H9 (cell line): ENCODE measurements at regions not wholly inside any gene's neighbourhood (a gene's known extent, or its start where the extent isn't known, plus 50 kb on each side); places are given as distances from the start of the nearest gene placed in this dataset.

ENCODE experiments used
- DNase-seq: peaks from one replicate; pipeline ENCODE4 v3.0.0-alpha.2; 2017
- H2AFZ ChIP-seq: one replicate; pipeline ENCODE4 v1.6.1; 2013; ENCODE audit warnings: mild to moderate bottlenecking, low read length, control low read depth, moderate library complexity
- H2AK5ac ChIP-seq: 2 replicates; pipeline ENCODE4 v1.6.1; 2013; ENCODE audit warnings: low read length, control low read depth, mixed read lengths; ENCODE audit not compliant: insufficient read length
- H2BK120ac ChIP-seq: one replicate; pipeline ENCODE4 v1.6.1; 2013; ENCODE audit warnings: low read depth, mild to moderate bottlenecking, low read length, control low read depth, inconsistent platforms; ENCODE audit not compliant: poor library complexity, severe bottlenecking
- H2BK12ac ChIP-seq: 2 replicates; pipeline ENCODE4 v1.6.1; 2013; ENCODE audit warnings: low read length, control low read depth, mixed read lengths, low read depth; ENCODE audit not compliant: insufficient read length
- H2BK15ac ChIP-seq: 2 replicates; pipeline ENCODE4 v1.6.1; 2013; ENCODE audit warnings: low read depth, low read length, control low read depth
- H2BK20ac ChIP-seq: one replicate; pipeline ENCODE4 v1.6.1; 2013; ENCODE audit warnings: low read depth, mild to moderate bottlenecking, low read length, control low read depth, inconsistent platforms; ENCODE audit not compliant: poor library complexity, severe bottlenecking
- H2BK5ac ChIP-seq: 2 replicates; pipeline ENCODE4 v1.6.1; 2013; ENCODE audit warnings: low read length, control low read depth, mixed read lengths; ENCODE audit not compliant: insufficient read length
- H3K14ac ChIP-seq: 2 replicates; pipeline ENCODE4 v1.6.1; 2013; ENCODE audit warnings: low read length, control low read depth; ENCODE audit not compliant: insufficient read depth
- H3K18ac ChIP-seq: 2 replicates; pipeline ENCODE4 v1.6.1; 2013; ENCODE audit warnings: low read depth, mild to moderate bottlenecking, mixed read lengths, low read length, control low read depth; ENCODE audit not compliant: insufficient read length
- H3K23ac ChIP-seq: 2 replicates; pipeline ENCODE4 v1.6.1; 2013; ENCODE audit warnings: low read length, control low read depth, mixed read lengths, low read depth; ENCODE audit not compliant: insufficient read length
- H3K23me2 ChIP-seq: 2 replicates; pipeline ENCODE4 v1.6.1; 2013; ENCODE audit warnings: low read depth, mild to moderate bottlenecking, mixed read lengths, low read length, control low read depth; ENCODE audit not compliant: insufficient read length, poor library complexity, severe bottlenecking
- H3K27ac ChIP-seq: 2 replicates; pipeline ENCODE4 v1.5.1; 2013; ENCODE audit warnings: low read length, control low read depth, mixed read lengths, low read depth; ENCODE audit not compliant: insufficient read length
- H3K27me3 ChIP-seq: 2 replicates; pipeline ENCODE4 v1.6.1; 2013; ENCODE audit warnings: low read length, control low read depth, inconsistent platforms; ENCODE audit not compliant: insufficient read depth
- H3K4ac ChIP-seq: 2 replicates; pipeline ENCODE4 v1.6.1; 2013; ENCODE audit warnings: low read depth, mild to moderate bottlenecking, control low read depth, inconsistent platforms, low read length, moderate library complexity
- H3K4me1 ChIP-seq: 2 replicates; pipeline ENCODE4 v1.6.1; 2013; ENCODE audit warnings: low read length, control low read depth, inconsistent platforms; ENCODE audit not compliant: insufficient read depth
- H3K4me2 ChIP-seq: 2 replicates; pipeline ENCODE4 v1.6.1; 2013; ENCODE audit warnings: low read length, control low read depth, mixed read lengths; ENCODE audit not compliant: insufficient read length, insufficient read depth
- H3K56ac ChIP-seq: 2 replicates; pipeline ENCODE4 v1.6.1; 2013; ENCODE audit warnings: low read depth, mild to moderate bottlenecking, mixed read lengths, low read length, control low read depth; ENCODE audit not compliant: insufficient read length
- H3K79me1 ChIP-seq: 2 replicates; pipeline ENCODE4 v1.6.1; 2013; ENCODE audit warnings: low read depth, mild to moderate bottlenecking, moderate library complexity, low read length, control low read depth, inconsistent platforms; ENCODE audit not compliant: insufficient read depth, poor library complexity, severe bottlenecking
- H3K79me2 ChIP-seq: 2 replicates; pipeline ENCODE4 v1.6.1; 2013; ENCODE audit warnings: low read length, control low read depth, inconsistent platforms; ENCODE audit not compliant: insufficient read depth
- H3K9ac ChIP-seq: 2 replicates; pipeline ENCODE4 v1.6.1; 2013; ENCODE audit warnings: low read length, control low read depth, mixed read lengths; ENCODE audit not compliant: insufficient read length; ENCODE audit errors: extremely low read depth
- H3K9me3 ChIP-seq: one replicate; pipeline ENCODE4 v1.6.1; 2013; ENCODE audit warnings: low read depth, low read length, inconsistent platforms; ENCODE audit not compliant: control insufficient read depth
- H3T11ph ChIP-seq: one replicate; pipeline ENCODE4 v1.6.1; 2013; ENCODE audit warnings: mild to moderate bottlenecking, low read length, control low read depth, inconsistent platforms
- H4K20me1 ChIP-seq: one replicate; pipeline ENCODE4 v1.6.1; 2013; ENCODE audit not compliant: control insufficient read depth, insufficient read length, insufficient read depth
- H4K5ac ChIP-seq: 2 replicates; pipeline ENCODE4 v1.6.1; 2013; ENCODE audit warnings: low read depth, mild to moderate bottlenecking, mixed read lengths, low read length, control low read depth; ENCODE audit not compliant: insufficient read length
- H4K8ac ChIP-seq: replicated peaks from 2 replicates; pipeline ENCODE4 v1.6.1; 2013; ENCODE audit warnings: low read length, control low read depth, mixed read lengths, low read depth; ENCODE audit not compliant: insufficient read length
- H4K91ac ChIP-seq: 2 replicates; pipeline ENCODE4 v1.6.1; 2013; ENCODE audit warnings: low read depth, mild to moderate bottlenecking, moderate library complexity, mixed read lengths, low read length, control low read depth; ENCODE audit not compliant: insufficient read length
- H3K27ac Mint-ChIP-seq, 3 experiments: 2 replicates in 2 of 3; 3 replicates in 1 of 3; pipeline ENCODE4 v1.8.0; 2020 to 2021; ENCODE audit warnings: mixed read lengths in 3 of 3, mild to moderate bottlenecking in 1 of 3, moderate library complexity in 1 of 3
- H3K27me3 Mint-ChIP-seq: 2 replicates; pipeline ENCODE4 v1.8.0; 2021; ENCODE audit warnings: low read depth, mild to moderate bottlenecking, moderate library complexity, mixed read lengths
- H3K36me3 Mint-ChIP-seq, 3 experiments: 2 replicates in 2 of 3; 3 replicates in 1 of 3; pipeline ENCODE4 v1.8.0; 2020 to 2021; ENCODE audit warnings: low read depth in 3 of 3, mixed read lengths in 3 of 3; ENCODE audit not compliant: insufficient read depth in 1 of 3
- H3K4me1 Mint-ChIP-seq, 2 experiments: 2 replicates each; pipeline ENCODE4 v1.8.0; 2020; ENCODE audit warnings: mixed read lengths in 2 of 2
- H3K4me3 Mint-ChIP-seq, 2 experiments: 2 replicates in 1 of 2; 3 replicates in 1 of 2; pipeline ENCODE4 v1.8.0; 2020 to 2021; ENCODE audit warnings: mild to moderate bottlenecking in 2 of 2, mixed read lengths in 2 of 2, moderate library complexity in 1 of 2
- H3K9me3 Mint-ChIP-seq, 2 experiments: 2 replicates in 1 of 2; 3 replicates in 1 of 2; pipeline ENCODE4 v1.8.0; 2020; ENCODE audit warnings: mild to moderate bottlenecking in 2 of 2, mixed read lengths in 2 of 2, moderate library complexity in 1 of 2
- WGBS: extraction: QIAGEN DNeasy Blood & Tissue Kit; methylation state at CpG from one replicate; pipeline ENCODE4 v1.1.7; 2013; ENCODE audit warnings: missing lambda C conversion rate, low lambda C conversion rate, mixed read lengths; ENCODE audit not compliant: insufficient read length; ENCODE audit errors: extremely low coverage; 5-methylcytosine and 5-hydroxymethylcytosine counted together
- TF ChIP-seq, protein P1 (sequence below): fragments of 200-600 bp; sonication (generic); conservative IDR thresholded peaks from 3 replicates; pipeline ENCODE4 v1.8.0; 2021; ENCODE audit warnings: antibody characterized with exemption, mild to moderate bottlenecking

DNA sequence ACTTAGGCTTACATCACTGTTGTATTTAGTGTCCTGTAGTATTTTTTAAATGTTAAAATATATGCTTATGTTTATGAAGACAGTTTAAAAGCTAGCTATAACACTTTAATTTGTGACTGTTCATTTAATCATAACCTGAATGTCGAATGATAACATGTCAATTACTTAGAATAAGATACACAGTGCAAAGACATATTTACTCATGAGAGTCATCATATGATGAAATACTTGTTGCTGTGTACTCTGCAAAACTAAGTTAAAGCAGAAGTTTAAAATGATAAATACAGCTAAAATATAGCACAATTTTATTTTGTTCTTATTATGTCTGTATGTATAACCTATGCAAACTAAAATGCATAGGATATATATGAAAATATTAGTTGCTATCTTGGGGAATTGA, 497.4 kb downstream of the FSCB start:
- Mint-ChIP-seq H3K27ac (no peak overlapping the region), H3K27me3 (no peaks in the 10 kb centered on the region), H3K4me1 (no peaks in the 10 kb centered on the region), H3K9me3 (peaks cover 3 to 4% of the 10 kb centered on the region in 2 experiments; a peak in 2 of 5 replicates), H3K36me3 (peaks cover 0 to 3% (median 0%) of the 10 kb centered on the region in 3 experiments; a peak in 2 of 7 replicates), H3K4me3 (no peak overlapping the region)
- Histone ChIP-seq H2AK5ac (no peak overlapping the region), H2BK15ac (no peak overlapping the region), H2BK12ac (no peak overlapping the region), H3K79me1 (no peaks in the 10 kb centered on the region), H3K23ac (no peak overlapping the region), H3K4ac (no peak overlapping the region), H4K5ac (no peak overlapping the region), H3K27ac (no peak overlapping the region), H3K23me2 (no peaks in the 10 kb centered on the region), H3K4me1 (no peaks in the 10 kb centered on the region), H4K20me1 (no peaks in the 10 kb centered on the region), H3K27me3 (no peaks in the 10 kb centered on the region), H4K91ac (no peak overlapping the region), H3K9me3 (no peaks in the 10 kb centered on the region), H3K9ac (no peak overlapping the region), H3K4me2 (no peak overlapping the region), H3K56ac (no peak overlapping the region), H3T11ph (no peak overlapping the region), H3K14ac (no peak overlapping the region), H2BK20ac (no peak overlapping the region), H3K18ac (no peak overlapping the region), H3K79me2 (no peaks in the 10 kb centered on the region), H2AFZ (no peak overlapping the region), H2BK5ac (no peak overlapping the region), H2BK120ac (no peak overlapping the region), H4K8ac (no peak overlapping the region)
- TF ChIP-seq, protein P1, sequence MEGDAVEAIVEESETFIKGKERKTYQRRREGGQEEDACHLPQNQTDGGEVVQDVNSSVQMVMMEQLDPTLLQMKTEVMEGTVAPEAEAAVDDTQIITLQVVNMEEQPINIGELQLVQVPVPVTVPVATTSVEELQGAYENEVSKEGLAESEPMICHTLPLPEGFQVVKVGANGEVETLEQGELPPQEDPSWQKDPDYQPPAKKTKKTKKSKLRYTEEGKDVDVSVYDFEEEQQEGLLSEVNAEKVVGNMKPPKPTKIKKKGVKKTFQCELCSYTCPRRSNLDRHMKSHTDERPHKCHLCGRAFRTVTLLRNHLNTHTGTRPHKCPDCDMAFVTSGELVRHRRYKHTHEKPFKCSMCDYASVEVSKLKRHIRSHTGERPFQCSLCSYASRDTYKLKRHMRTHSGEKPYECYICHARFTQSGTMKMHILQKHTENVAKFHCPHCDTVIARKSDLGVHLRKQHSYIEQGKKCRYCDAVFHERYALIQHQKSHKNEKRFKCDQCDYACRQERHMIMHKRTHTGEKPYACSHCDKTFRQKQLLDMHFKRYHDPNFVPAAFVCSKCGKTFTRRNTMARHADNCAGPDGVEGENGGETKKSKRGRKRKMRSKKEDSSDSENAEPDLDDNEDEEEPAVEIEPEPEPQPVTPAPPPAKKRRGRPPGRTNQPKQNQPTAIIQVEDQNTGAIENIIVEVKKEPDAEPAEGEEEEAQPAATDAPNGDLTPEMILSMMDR, result no peak
- no CpG with 5 or more reads among the region's 1 CpG for WGBS
- no peak for DNase-seq
